Testis (tissue), 2 donors: ENCODE measurements at regions not wholly inside any gene's neighbourhood (a gene's known extent, or its start where the extent isn't known, plus 50 kb on each side); places are given as distances from the start of the nearest gene placed in this dataset.

Experiments used
- POLR2A ChIP-seq: fragments of 450-650 bp; IDR thresholded peaks from one replicate; pipeline ENCODE4 v1.6.1; 2017; ENCODE audit warnings: antibody characterized with exemption, mild to moderate bottlenecking, moderate library complexity
- TF ChIP-seq, protein P1 (sequence below), 3 experiments: fragments of 450-650 bp in 2 of 3; fragments of 200-600 bp in 1 of 3; sonication (generic) in 1 of 3; IDR thresholded peaks; one replicate each; pipeline ENCODE4 v1.5.1; 2016 to 2019; ENCODE audit warnings: antibody characterized with exemption in 3 of 3, mild to moderate bottlenecking in 2 of 3, moderate library complexity in 1 of 3

DNA sequence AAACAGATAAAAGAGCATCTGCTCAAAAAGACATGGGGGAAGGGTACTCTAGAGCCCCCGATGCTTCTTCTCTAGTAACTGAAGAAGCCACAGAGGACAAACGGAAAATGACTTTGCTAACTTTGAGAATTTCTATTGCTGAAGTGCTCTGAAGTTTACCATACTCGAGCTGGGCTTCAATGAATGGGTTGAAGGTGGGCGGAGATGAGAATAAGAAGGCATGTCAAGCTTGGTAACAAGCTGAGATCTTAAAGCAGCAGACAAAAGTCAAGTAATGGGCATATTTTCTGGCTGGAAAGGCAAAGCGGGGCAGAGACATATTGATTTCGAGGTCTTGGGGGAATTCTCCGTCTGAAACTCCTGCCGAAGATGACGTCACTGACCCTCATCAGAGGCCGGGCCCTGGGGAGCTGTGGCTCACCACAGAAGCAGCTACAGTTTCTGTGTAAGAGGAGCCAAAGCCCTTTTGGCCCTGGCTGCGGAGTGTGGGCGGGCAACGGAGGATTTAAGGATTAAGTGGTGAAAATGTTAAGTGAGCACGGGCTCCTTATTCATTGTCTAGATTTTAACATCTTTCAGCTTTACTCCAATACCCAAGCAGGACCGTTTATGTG, 115.8 kb upstream of the SLIT3 start:
- TF ChIP-seq, protein P1, sequence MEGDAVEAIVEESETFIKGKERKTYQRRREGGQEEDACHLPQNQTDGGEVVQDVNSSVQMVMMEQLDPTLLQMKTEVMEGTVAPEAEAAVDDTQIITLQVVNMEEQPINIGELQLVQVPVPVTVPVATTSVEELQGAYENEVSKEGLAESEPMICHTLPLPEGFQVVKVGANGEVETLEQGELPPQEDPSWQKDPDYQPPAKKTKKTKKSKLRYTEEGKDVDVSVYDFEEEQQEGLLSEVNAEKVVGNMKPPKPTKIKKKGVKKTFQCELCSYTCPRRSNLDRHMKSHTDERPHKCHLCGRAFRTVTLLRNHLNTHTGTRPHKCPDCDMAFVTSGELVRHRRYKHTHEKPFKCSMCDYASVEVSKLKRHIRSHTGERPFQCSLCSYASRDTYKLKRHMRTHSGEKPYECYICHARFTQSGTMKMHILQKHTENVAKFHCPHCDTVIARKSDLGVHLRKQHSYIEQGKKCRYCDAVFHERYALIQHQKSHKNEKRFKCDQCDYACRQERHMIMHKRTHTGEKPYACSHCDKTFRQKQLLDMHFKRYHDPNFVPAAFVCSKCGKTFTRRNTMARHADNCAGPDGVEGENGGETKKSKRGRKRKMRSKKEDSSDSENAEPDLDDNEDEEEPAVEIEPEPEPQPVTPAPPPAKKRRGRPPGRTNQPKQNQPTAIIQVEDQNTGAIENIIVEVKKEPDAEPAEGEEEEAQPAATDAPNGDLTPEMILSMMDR (IDR thresholded peaks at IDR 0.05), result no peak
- no peak for TF ChIP-seq POLR2A
